Stimulated activated CD4-positive, alpha-beta T cell treated with anti-CD3 and anti-CD28 coated beads, TNF-alpha, amount 100 ng/mL, for 1 hour (primary cell): ENCODE measurements at regions not wholly inside any gene's neighbourhood (a gene's known extent, or its start where the extent isn't known, plus 50 kb on each side); places are given as distances from the start of the nearest gene placed in this dataset.
"Not testable (repeated sequence)": the region's sequence is repeated elsewhere in the genome, so short reads cannot be mapped to it uniquely, and the experiment has no call there.

Experiments used
- DNase-seq, 3 donors: peaks; one replicate each; pipeline ENCODE4 v3.0.0-alpha.2; 2020; ENCODE audit warnings: low read depth in 3 of 3, low spot score in 1 of 3

GRCh38 chr5:101091902-101092301 lies 188.8 kb upstream of the ST8SIA4 start:
- no peak for DNase-seq

GRCh38 chr5:101084353-101084752 lies 181.3 kb upstream of the ST8SIA4 start:
- no peak for DNase-seq

GRCh38 chr5:101080462-101081240 lies 177.6 kb upstream of the ST8SIA4 start:
- DNase-seq: no peak

- DNase-seq: no peak
Observed at GRCh38 chr5:101068298-101068697, 165.2 kb upstream of the ST8SIA4 start.

- DNase-seq: no peak
Observed at GRCh38 chr5:101067429-101067828, 164.3 kb upstream of the ST8SIA4 start.

- no peak for DNase-seq
Observed at GRCh38 chr5:101062902-101063301, 159.8 kb upstream of the ST8SIA4 start.

GRCh38 chr5:101047181-101047580 lies 144.1 kb upstream of the ST8SIA4 start:
- DNase-seq: no peak

GRCh38 chr5:101045689-101046088 lies 142.6 kb upstream of the ST8SIA4 start:
- DNase-seq: no peak

- DNase-seq: not testable (repeated sequence)
Observed at GRCh38 chr5:101040002-101040401, 136.9 kb upstream of the ST8SIA4 start.

GRCh38 chr5:101036778-101037177 lies 133.7 kb upstream of the ST8SIA4 start:
- DNase-seq: no peak

- DNase-seq: no peak
Observed at GRCh38 chr5:101035425-101035824, 132.3 kb upstream of the ST8SIA4 start.

GRCh38 chr5:101024299-101024698 lies 121.2 kb upstream of the ST8SIA4 start:
- no peak for DNase-seq

GRCh38 chr5:101018299-101018698 lies 115.2 kb upstream of the ST8SIA4 start:
- no peak for DNase-seq

GRCh38 chr5:101012880-101013279 lies 109.8 kb upstream of the ST8SIA4 start:
- no peak for DNase-seq

- no peak for DNase-seq
Observed at GRCh38 chr5:101009758-101010519, 106.9 kb upstream of the ST8SIA4 start.

GRCh38 chr5:100992354-100992753 lies 89.3 kb upstream of the ST8SIA4 start:
- DNase-seq: no peak

- not testable (repeated sequence) for DNase-seq
Observed at GRCh38 chr5:100983601-100984000, 80.5 kb upstream of the ST8SIA4 start.

- no peak for DNase-seq
Observed at GRCh38 chr5:100974082-100974481, 71.0 kb upstream of the ST8SIA4 start.

GRCh38 chr5:100970646-100971255 lies 67.7 kb upstream of the ST8SIA4 start:
- no peak for DNase-seq

GRCh38 chr5:100965291-100965690 lies 62.2 kb upstream of the ST8SIA4 start:
- no peak for DNase-seq
